ENCODE measurements at regions not wholly inside any gene's neighbourhood (a gene's known extent, or its start where the extent isn't known, plus 50 kb on each side); places are given as distances from the start of the nearest gene placed in this dataset.

- TF ChIP-seq CTCF (IDR thresholded peaks at IDR 0.05; ENCODE audit: insufficient read depth, low read depth, low read length), result no peak
- H3K4me3 ChIP-seq (ENCODE audit: low read depth, low read length), result no peak overlapping the region
- no peak for DNase-seq (ENCODE audit: low read depth)
Measured at GRCh38 chr5:180411948-180412347, 58.8 kb upstream of the GFPT2 start.

DNA sequence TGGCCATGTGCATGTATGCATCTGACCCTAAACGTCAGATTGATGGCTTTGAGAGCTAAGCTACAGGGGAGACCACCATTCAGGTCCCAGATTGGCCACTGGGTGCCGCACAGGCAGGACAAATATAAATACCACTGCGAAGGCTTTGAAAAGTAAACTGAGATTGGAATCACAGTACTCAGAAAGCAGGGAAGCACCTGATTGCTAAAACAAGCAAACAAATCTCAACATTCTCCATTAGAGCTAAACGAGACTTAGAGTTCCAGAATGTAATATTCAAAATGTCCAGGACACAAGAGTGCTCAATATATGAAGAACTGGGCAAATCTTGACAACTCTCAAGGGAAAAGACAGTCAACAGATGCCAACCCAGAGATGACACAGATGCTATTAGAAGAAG, 61.0 kb upstream of the GFPT2 start:
- no peak for TF ChIP-seq CTCF (IDR thresholded peaks at IDR 0.05; ENCODE audit: insufficient read depth, low read depth, low read length)
- no peak for DNase-seq (ENCODE audit: low read depth)
- no peak overlapping the region for H3K4me3 ChIP-seq (ENCODE audit: low read depth, low read length)

GRCh38 chr5:180421672-180422071, 68.5 kb upstream of the GFPT2 start:
- TF ChIP-seq CTCF (IDR thresholded peaks at IDR 0.05; ENCODE audit: insufficient read depth, low read depth, low read length), result no peak
- DNase-seq (ENCODE audit: low read depth), result no peak
- no peak overlapping the region for H3K4me3 ChIP-seq (ENCODE audit: low read depth, low read length)

- H3K4me3 ChIP-seq (ENCODE audit: low read depth, low read length), result no peak overlapping the region
- DNase-seq (ENCODE audit: low read depth), result no peak
- TF ChIP-seq CTCF (IDR thresholded peaks at IDR 0.05; ENCODE audit: insufficient read depth, low read depth, low read length), result no peak
Measured at GRCh38 chr5:180423133-180423532, 70.0 kb upstream of the GFPT2 start.

- DNase-seq (ENCODE audit: low read depth), result no peak
- no peak for TF ChIP-seq CTCF (IDR thresholded peaks at IDR 0.05; ENCODE audit: insufficient read depth, low read depth, low read length)
- H3K4me3 ChIP-seq (ENCODE audit: low read depth, low read length), result no peak overlapping the region
Measured at GRCh38 chr5:180423598-180423997, 70.5 kb upstream of the GFPT2 start.

DNA sequence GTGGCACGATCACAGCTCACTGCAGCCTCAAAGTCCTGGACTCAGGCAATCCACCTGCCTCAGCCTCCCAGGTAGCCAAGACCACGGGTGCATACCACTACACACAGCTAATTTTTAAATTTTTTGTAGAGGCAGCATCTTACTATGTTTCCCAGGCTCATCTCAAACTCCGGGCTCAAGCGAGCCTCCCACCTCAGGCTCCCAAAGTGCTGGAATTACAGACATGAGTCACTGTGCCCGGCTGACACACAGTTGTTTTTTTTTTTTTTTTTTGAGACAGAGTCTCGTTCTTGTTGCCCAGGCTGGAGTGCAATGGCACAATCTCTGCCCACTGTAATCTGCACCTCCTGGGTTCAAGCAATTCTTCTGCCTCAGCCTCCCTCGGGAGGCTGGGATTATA, 70.1 kb upstream of the CNOT6 start:
- no peak for DNase-seq (ENCODE audit: low read depth)
- H3K4me3 ChIP-seq (ENCODE audit: low read depth, low read length), result no peak overlapping the region
- TF ChIP-seq CTCF (IDR thresholded peaks at IDR 0.05; ENCODE audit: insufficient read depth, low read depth, low read length), result no peak

DNA sequence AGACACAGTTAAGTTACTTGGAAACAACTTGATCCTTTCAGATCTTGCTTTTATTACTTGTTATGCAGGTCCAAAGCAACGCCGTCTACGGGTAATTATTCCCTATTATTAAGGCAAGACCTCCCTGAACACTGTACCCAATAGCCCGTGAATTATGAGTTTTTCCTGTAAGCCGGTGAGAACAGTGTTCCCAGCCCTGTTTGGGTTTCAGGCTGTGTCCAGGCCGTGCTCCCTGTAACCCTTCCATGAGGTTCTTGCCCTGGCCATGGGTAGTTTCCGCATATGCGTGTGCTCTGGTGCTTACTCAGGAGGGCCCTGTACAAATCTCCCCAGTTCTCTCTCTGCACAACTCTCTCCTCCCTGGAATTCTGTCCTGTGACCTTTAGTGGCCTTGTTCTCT, 65.6 kb upstream of the CNOT6 start:
- no peak for DNase-seq (ENCODE audit: low read depth)
- no peak for TF ChIP-seq CTCF (IDR thresholded peaks at IDR 0.05; ENCODE audit: insufficient read depth, low read depth, low read length)
- no peak overlapping the region for H3K4me3 ChIP-seq (ENCODE audit: low read depth, low read length)
